ENCODE measurements at regions not wholly inside any gene's neighbourhood (a gene's known extent, or its start where the extent isn't known, plus 50 kb on each side); places are given as distances from the start of the nearest gene placed in this dataset.

DNA sequence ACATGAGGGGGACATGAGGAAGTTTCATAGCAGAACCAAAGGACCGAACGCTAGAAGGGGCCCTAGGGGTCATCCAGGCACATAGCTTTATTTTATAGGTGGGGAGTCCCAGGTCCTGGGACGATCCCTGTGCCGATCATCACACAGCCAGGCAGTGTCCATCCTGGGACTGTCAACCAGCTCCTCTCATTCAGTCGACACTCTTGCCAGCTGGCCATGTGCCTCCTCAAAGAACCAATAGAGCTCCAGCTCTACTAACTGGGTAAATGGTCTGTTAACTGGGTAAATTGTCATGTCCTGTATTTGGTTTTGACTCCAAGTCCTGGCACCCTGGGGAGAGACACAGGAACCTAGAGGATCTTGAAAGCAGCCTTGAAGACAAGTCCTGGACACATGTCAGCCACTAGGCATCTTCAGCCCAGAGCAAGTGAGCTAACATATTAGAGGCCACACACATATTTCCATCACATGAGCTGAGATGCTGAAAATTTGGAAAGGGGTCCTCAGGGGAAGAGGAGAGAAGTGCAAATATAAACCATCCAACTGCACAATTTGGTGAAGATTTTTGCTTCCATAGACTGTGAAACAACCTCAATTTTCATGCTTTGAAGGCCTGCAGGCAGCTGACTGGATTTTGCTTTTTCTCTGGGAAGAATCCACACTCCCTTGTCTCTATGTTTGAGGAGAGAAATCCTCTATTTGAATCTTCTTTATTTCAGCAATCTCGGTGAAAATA, 361.1 kb upstream of the SLC14A2 start:
- TF ChIP-seq, protein P1, sequence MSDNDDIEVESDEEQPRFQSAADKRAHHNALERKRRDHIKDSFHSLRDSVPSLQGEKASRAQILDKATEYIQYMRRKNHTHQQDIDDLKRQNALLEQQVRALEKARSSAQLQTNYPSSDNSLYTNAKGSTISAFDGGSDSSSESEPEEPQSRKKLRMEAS (IDR thresholded peaks at IDR 0.05): no peak
- TF ChIP-seq EGR1 (IDR thresholded peaks at IDR 0.05) (no peak), NFIC (IDR thresholded peaks at IDR 0.05) (no peak)

DNA sequence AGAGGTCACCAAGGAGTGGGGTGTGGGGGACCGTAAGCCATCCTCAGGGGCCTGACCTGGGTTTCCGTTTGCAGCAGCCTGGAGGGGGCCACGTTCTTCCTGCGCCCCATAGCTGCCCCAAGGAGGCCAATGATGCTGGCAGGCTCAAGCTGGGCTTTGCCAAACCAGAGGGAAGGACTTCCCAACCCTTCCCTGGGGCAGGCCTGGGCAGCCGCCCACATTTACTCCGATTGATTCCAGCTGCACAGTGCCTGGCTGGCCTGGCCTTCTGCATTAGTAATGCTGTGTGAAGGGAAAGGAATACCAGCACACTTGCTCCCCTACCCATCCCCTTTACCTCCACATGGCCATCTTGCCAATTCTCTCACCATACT, 360.6 kb upstream of the SLC14A2 start:
- TF ChIP-seq, protein P1 (IDR thresholded peaks at IDR 0.05): no peak
- TF ChIP-seq, protein P2, sequence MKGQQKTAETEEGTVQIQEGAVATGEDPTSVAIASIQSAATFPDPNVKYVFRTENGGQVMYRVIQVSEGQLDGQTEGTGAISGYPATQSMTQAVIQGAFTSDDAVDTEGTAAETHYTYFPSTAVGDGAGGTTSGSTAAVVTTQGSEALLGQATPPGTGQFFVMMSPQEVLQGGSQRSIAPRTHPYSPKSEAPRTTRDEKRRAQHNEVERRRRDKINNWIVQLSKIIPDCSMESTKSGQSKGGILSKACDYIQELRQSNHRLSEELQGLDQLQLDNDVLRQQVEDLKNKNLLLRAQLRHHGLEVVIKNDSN (IDR thresholded peaks at IDR 0.05): no peak
- TF ChIP-seq, protein P3, sequence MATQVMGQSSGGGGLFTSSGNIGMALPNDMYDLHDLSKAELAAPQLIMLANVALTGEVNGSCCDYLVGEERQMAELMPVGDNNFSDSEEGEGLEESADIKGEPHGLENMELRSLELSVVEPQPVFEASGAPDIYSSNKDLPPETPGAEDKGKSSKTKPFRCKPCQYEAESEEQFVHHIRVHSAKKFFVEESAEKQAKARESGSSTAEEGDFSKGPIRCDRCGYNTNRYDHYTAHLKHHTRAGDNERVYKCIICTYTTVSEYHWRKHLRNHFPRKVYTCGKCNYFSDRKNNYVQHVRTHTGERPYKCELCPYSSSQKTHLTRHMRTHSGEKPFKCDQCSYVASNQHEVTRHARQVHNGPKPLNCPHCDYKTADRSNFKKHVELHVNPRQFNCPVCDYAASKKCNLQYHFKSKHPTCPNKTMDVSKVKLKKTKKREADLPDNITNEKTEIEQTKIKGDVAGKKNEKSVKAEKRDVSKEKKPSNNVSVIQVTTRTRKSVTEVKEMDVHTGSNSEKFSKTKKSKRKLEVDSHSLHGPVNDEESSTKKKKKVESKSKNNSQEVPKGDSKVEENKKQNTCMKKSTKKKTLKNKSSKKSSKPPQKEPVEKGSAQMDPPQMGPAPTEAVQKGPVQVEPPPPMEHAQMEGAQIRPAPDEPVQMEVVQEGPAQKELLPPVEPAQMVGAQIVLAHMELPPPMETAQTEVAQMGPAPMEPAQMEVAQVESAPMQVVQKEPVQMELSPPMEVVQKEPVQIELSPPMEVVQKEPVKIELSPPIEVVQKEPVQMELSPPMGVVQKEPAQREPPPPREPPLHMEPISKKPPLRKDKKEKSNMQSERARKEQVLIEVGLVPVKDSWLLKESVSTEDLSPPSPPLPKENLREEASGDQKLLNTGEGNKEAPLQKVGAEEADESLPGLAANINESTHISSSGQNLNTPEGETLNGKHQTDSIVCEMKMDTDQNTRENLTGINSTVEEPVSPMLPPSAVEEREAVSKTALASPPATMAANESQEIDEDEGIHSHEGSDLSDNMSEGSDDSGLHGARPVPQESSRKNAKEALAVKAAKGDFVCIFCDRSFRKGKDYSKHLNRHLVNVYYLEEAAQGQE (IDR thresholded peaks at IDR 0.05; ENCODE audit: low read depth): no peak
- TF ChIP-seq TAF1 (IDR thresholded peaks at IDR 0.05; ENCODE audit: low read depth) (no peak), YY1 (IDR thresholded peaks at IDR 0.05; ENCODE audit: low read depth) (no peak), EP300 (IDR thresholded peaks at IDR 0.05; ENCODE audit: borderline replicate concordance) (no peak), FOXM1 (IDR thresholded peaks at IDR 0.05; ENCODE audit: borderline replicate concordance, low read depth) (no peak)

DNA sequence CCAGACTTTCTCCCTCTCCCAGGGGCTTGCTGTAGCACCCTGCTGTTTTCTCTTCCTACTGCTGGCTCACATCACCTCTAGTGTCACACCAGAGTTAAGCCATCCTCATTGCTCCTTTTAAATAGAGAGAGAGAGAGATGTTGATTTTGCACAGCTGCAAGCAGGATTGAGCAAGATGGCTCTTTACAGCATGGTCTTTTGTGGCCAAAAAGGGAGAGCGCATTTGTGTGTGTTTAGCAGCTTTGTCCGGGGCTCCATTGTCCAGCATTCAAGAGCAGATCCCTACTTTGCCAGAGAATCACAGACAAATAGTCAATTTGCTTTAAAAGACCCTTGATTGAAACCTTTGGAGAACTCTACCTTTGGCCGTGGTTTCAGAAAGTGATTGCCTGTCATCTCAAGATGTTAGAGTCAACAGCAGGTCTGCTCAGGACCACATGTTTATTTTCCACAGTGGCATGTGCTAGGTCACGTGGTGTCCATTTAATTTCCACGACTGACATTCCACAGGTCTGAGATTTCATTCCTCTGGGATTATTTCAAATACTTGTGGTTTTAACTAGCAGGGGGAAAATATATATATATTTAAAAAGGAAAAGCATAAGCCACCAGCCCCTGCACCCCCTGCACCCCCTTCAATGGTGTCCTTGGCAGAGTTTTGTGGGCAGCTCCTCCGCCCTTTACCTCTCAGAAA, 359.9 kb upstream of the SLC14A2 start:
- TF ChIP-seq FOXM1 (IDR thresholded peaks at IDR 0.05; ENCODE audit: borderline replicate concordance, low read depth) (no peak), TEAD4 (IDR thresholded peaks at IDR 0.05) (no peak), EP300 (IDR thresholded peaks at IDR 0.05; ENCODE audit: borderline replicate concordance) (no peak), ZBTB7A (IDR thresholded peaks at IDR 0.05; ENCODE audit: low read depth) (no peak), TAF1 (IDR thresholded peaks at IDR 0.05; ENCODE audit: low read depth) (no peak), CEBPB (IDR thresholded peaks at IDR 0.05) (no peak), CREB1 (IDR thresholded peaks at IDR 0.05; ENCODE audit: low read depth) (no peak), RAD21 (IDR thresholded peaks at IDR 0.05; ENCODE audit: low read depth) (no peak), YY1 (IDR thresholded peaks at IDR 0.05; ENCODE audit: low read depth) (no peak), TCF12 (IDR thresholded peaks at IDR 0.05; ENCODE audit: low read depth) (no peak), EGR1 (IDR thresholded peaks at IDR 0.05) (no peak)
- TF ChIP-seq, protein P3 (IDR thresholded peaks at IDR 0.05; ENCODE audit: low read depth): no peak
- TF ChIP-seq, protein P1 (IDR thresholded peaks at IDR 0.05): no peak

DNA sequence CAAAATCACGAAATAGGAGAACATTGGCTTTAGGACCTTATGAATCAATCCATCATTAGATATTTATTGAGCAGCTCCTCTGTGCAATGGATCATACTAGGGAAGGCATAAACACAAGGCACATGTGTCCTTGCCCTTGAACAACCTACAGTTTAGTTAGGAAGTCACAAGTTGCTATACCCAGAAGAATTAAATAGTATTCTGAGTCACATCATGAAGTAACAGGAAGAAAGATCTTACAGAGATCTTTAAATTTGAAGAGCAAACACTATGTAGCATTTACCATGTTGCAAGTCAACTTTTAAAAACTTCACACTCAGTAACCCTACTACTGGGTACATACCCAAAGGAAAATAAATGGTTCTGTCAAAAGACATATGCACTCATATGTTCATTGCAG, 355.2 kb upstream of the SLC14A2 start:
- TF ChIP-seq, protein P3 (IDR thresholded peaks at IDR 0.05; ENCODE audit: low read depth): no peak
- TF ChIP-seq, protein P1 (IDR thresholded peaks at IDR 0.05): no peak
- TF ChIP-seq TCF12 (IDR thresholded peaks at IDR 0.05; ENCODE audit: low read depth) (no peak), FOXM1 (IDR thresholded peaks at IDR 0.05; ENCODE audit: borderline replicate concordance, low read depth) (no peak), EP300 (IDR thresholded peaks at IDR 0.05; ENCODE audit: borderline replicate concordance) (no peak), RAD21 (IDR thresholded peaks at IDR 0.05; ENCODE audit: low read depth) (no peak), CREB1 (IDR thresholded peaks at IDR 0.05; ENCODE audit: low read depth) (no peak), EGR1 (IDR thresholded peaks at IDR 0.05) (no peak), NFIC (IDR thresholded peaks at IDR 0.05) (no peak), ZBTB7A (IDR thresholded peaks at IDR 0.05; ENCODE audit: low read depth) (no peak), YY1 (IDR thresholded peaks at IDR 0.05; ENCODE audit: low read depth) (no peak), TEAD4 (IDR thresholded peaks at IDR 0.05) (no peak), CEBPB (IDR thresholded peaks at IDR 0.05) (no peak), TAF1 (IDR thresholded peaks at IDR 0.05; ENCODE audit: low read depth) (no peak)
- TF ChIP-seq, protein P2 (IDR thresholded peaks at IDR 0.05): no peak
